ENCODE measurements at regions not wholly inside any gene's neighbourhood (a gene's known extent, or its start where the extent isn't known, plus 50 kb on each side); places are given as distances from the start of the nearest gene placed in this dataset.
"Not testable (repeated sequence)": the region's sequence is repeated elsewhere in the genome, so short reads cannot be mapped to it uniquely, and the experiment has no call there.

- no peak for DNase-seq
These were observed 215.0 kb downstream of the IL15 start for GRCh38 chr4:141851246-141851891.

- no peak for DNase-seq
These were observed 216.8 kb downstream of the IL15 start for GRCh38 chr4:141853091-141853764.

DNA sequence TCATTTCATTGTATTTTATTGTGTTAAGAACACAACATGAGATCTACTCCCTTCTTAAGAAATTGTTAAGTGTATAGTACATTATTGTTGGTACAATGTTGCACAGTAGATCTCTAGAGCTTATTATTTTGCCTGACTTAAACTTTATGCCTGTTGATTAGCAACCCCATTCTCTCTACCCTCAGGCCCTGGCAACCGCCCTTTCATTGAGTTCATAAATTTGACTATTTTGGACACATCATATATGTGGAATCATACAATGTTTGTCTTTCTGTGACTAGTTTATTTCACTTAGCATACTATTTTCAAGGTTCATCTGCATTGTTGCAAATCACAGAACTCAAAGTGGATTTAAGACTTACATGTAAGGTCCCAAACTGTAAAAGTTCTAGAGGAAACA, 222.1 kb downstream of the IL15 start:
- DNase-seq: no peak

DNA sequence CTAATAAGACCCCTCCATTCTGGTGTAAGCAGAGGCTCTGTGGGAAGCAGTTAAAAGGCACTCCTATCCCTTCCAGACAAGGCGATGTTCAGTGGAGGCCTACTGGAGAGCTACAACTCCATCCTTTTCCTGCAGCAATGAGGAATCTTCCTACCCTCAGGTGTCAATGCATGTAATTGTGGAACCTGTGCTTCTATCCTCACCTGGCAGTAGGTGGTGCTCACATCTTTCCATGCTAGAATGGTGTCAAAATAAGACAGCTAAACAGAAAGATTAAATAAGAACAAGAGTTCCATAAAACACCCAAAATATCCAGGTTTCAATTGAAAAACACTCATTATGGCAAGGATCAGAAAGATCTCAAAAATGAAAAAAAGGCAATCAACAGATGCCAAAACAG, 224.6 kb downstream of the IL15 start:
- DNase-seq: no peak

DNA sequence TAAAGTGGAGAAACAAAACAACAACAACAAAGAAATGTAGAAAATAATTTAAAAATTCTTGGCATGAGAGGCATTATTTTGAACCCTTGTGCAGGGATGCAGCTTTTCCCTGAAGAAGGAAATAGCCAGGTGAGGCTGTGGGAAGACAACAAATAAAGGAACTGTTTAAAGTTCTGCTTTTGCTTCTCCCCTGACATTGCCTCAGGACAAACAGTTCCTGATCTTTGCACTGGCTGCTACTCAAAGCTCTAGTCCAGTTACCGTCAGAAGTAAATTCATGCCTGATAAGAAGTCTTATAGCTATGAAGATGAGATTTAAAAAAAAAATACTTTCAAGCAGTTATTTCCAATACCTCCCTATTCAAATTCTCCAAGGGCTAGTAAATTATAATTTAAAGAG, 233.8 kb downstream of the IL15 start:
- DNase-seq: no peak

- DNase-seq: no peak
These were observed 234.8 kb downstream of the IL15 start for GRCh38 chr4:141871086-141871770.

DNA sequence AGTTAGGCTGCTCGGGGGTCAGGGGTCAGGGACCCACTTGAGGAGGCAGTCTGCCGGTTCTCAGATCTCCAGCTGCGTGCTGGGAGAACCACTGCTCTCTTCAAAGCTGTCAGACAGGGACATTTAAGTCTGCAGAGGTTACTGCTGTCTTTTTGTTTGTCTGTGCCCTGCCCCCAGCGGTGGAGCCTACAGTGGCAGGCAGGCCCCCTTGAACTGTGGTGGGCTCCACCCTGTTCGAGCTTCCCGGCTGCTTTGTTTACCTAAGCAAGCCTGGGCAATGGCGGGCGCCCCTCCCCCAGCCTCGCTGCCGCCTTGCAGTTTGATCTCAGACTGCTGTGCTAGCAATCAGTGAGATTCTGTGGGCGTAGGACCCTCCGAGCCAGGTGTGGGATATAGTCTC, 246.3 kb downstream of the IL15 start:
- not testable (repeated sequence) for DNase-seq

GRCh38 chr4:141884070-141884469, 247.7 kb downstream of the IL15 start:
- DNase-seq: no peak

- DNase-seq: no peak
These were observed 248.7 kb downstream of the IL15 start for GRCh38 chr4:141885112-141885511.

DNA sequence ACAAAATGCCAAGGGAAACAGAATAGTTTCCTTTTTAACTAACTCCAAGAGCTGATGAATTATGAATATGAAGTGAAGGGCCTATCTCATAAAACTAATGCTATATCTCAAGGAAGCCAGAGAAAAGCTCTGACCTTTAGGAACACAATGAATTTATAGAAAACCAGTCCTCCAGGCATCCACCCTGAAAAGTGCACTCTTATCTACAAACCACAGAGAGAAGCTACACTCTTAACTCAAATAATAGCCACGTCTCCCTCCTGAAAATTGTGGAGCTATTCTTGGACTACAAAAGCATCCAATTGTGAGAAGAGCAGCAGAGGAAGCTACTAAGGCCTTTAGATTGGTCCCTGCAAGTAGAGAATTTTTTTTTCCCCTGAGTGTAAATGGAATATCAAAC, 253.9 kb downstream of the IL15 start:
- DNase-seq: no peak

DNA sequence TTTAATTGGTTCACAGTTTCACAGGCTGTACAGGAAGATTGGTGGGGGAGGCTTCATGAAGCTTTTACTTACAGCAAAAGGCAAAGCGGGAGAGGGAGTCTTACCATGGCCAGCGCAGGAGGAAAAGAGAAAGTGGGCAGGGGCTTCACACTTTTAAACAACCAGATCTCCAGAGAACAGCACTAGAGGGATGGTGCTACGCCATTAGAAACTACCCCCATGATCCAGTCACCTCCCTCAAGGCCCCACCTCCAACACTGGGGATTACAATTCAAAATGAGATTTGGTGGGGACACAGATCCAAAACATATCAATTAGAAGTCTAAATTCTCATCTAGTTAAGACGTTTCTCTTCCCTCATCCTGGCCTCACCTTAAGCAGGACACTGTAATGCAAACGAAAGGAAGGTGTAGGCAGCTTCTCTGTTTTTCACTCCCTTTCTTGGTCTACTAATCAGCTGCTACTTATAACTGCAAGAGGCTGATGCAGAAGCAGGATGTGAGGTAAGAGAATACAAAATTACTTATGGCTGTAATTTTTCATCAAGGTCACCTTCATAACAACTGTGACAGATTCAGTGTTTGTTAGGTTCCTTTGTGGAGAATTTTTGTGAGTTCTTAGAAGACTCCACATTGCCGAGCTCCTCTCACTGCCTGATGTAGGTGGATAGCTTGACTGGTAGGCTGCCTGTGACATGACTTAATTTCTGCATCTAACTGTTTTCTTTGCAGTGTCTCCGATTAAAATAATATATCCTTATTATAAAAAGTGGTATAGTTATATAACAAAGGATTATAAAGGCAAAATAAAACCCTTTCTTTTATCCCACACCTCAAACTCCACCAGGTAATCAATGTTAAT, 255.1 kb downstream of the IL15 start:
- DNase-seq: peak in 4 of 56 donors; percentile 0 to 2 (median 1)

DNA sequence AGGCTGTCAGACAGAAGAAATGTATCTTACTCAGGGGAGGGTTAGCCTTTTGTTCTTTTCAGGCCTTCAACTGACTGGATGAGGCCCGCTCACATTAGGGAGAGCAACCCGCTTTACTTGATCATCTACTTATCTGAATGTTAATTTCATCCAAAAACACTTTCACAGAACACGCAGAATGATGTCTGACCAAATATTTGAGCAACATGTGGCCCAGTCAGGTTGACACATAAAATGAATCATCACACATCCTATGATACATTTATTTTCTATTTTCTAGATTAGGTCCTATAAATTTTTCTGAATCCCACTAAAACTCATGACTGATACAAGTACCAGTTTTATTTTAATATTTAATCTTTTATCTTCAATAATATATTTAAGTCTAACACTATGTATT, 260.3 kb downstream of the IL15 start:
- DNase-seq: no peak

GRCh38 chr4:141898346-141898745, 262.0 kb downstream of the IL15 start:
- no peak for DNase-seq

DNA sequence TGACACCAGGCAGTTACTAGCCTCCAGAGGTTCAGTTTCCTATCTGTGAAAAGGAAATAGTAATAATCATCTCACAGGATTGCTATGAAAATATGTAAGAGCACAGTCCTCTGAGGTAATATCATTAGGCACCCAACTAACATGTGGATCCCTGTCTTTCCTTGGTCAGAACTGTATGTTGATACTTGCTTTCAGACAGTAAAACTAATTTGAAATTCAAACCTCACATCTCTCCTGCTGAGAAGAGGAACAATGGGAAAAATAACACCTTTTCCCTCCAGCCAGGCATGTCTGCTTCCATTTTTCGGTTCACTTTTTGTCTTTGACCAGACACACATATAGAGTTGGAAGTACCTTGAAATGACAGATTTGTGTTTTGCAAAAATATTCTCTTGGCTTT, 262.7 kb downstream of the IL15 start:
- no peak for DNase-seq

DNA sequence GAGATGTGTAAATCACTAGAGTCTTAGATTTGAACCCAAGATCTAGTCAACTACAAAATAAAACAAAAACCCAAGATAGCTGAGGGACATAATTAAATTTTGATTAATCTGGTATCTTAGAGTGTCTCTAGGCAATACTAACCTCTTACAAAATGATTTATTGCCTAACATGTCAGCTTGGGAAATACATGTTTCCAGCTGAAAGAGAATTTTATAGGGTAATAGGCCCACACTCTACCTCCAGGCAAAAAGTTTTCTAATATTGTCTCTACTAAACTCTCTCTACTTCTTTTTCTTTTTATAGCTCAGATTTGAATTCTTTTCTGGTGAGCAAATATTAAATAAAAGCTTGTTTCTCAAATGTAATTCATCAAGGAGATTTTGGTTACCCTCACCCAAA, 263.2 kb downstream of the IL15 start:
- no peak for DNase-seq

GRCh38 chr4:141900856-141901255, 264.5 kb downstream of the IL15 start:
- DNase-seq: no peak

DNA sequence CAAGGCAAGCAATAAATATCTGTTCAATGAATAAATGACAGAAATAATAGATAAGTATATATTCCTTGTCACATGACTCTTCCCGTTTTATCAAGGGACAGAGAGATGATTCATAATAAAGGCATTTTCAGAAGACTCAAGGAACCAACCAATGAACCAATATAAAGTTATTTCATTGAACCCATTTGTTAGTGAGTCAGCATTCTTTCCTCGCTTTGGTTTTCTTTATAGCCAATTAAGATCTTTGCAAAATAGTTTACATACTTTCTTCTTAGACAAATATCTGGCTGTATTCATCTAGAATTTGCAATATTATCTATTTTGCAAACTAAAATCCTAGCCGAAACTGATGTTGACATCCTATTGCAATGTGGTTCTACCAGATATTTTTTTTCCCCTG, 269.4 kb downstream of the IL15 start:
- DNase-seq: no peak

GRCh38 chr4:141909541-141909940, 273.2 kb downstream of the IL15 start:
- no peak for DNase-seq

DNA sequence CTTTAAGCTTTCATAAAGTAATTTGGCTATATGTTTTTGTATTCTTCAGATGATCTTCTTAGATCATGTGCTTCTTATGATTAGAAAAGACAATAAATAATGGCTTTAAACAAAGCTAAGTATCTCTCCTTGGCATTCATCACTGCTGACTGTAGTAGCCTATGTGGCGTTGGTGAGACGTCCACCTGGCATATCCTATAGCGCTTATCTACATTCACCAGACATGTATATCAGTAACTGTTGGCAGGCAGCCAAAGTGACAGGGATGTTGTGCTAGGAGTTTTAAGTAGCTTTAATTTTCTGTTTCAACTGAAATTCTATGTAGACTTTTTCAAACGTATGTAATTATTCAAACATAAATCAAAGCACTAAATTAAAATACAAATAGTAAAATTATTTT, 276.4 kb downstream of the IL15 start:
- DNase-seq: no peak

DNA sequence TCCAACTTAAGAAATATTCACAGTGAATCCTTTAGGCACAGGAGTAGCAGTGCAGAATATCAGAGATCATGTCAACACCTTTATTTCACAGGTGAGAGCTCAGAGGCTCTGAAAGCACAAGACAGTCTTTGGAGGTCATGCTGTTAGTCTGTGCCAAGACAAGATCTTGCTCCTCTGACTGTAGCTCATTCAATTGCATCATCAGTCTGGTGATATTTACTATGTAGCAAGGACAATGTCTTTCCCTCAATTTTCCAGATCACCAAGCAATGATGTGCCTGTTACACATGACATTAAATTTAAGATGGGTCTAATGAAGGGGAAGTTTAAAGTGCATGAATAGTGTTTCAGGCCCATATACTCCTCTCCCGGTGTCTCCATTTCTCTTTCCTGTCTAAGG, 277.5 kb downstream of the IL15 start:
- DNase-seq: no peak

DNA sequence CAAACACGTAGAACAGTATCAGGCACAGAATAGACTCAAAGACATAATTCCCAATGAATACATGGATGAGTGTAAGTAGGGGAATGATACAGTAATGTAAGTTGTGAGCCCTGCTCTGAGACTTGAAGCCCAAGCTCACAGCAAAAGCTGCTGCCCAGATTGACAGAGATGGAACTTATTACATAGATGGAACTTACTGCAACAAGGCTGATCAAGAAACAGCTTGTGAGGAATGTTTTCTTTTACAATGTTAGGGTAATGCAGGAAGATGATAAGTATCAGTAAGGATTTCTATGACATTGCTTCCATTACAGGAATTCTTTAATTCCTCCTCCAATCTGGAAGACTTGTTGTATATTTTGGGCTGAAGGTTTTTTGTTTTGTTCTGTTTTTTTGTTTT, 278.4 kb downstream of the IL15 start:
- DNase-seq: no peak

DNA sequence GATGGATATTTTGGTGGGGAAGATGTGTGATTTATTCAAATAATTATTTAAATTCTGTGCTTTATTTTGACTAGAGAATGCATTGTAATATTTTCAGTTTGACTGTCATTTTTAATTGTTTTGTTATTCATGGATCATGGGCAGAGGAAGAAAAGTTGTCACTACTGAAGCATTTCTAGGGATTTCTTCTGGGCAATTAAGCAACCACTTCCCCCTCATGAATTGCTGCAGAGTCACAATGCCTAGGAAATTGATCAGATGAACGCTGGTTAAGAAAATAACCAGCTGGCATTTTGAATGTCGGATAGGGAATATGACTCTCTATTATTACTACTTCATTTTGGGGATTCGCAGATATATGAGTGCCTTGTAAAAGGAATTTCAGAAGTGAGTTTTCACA, 283.3 kb downstream of the IL15 start:
- no peak for DNase-seq
